Activated CD4-positive, alpha-beta memory T cell treated with anti-CD3 and anti-CD28 coated beads, Interleukin-2, amount 10 ng/mL, durations not matched to agents 7 days and 5 days (primary cell): ENCODE measurements at regions not wholly inside any gene's neighbourhood (a gene's known extent, or its start where the extent isn't known, plus 50 kb on each side); places are given as distances from the start of the nearest gene placed in this dataset.

Source experiments
- CTCF ChIA-PET: fragments of 350-600 bp; sonication (Branson Sonifier 250); formaldehyde crosslinking; loops from one replicate; lab custom pipeline; 2021; ENCODE audit warnings: antibody characterized with exemption, inconsistent platforms; lab: Charles Lee
- POLR2A ChIA-PET: fragments of 350-600 bp; sonication (Branson Sonifier 250); formaldehyde crosslinking; loops from one replicate; lab custom pipeline; 2021; ENCODE audit warnings: antibody characterized with exemption; lab: Charles Lee
- DNase-seq: peaks from one replicate; pipeline ENCODE4 v3.0.0-alpha.2; 2020
- H3K27ac Mint-ChIP-seq: one replicate; pipeline ENCODE4 v1.8.0; 2021; ENCODE audit warnings: mild to moderate bottlenecking, mixed read lengths
- H3K27me3 Mint-ChIP-seq: one replicate; pipeline ENCODE4 v1.8.0; 2021; ENCODE audit warnings: mixed read lengths
- H3K36me3 Mint-ChIP-seq: one replicate; pipeline ENCODE4 v1.8.0; 2021; ENCODE audit warnings: low read depth, mixed read lengths
- H3K4me1 Mint-ChIP-seq: one replicate; pipeline ENCODE4 v1.8.0; 2021; ENCODE audit warnings: mixed read lengths
- H3K4me3 Mint-ChIP-seq: one replicate; pipeline ENCODE4 v1.8.0; 2021; ENCODE audit warnings: mild to moderate bottlenecking, mixed read lengths
- H3K9me3 Mint-ChIP-seq: one replicate; pipeline ENCODE4 v1.8.0; 2021; ENCODE audit warnings: mixed read lengths

- CTCF ChIA-PET = no interaction called here
- Mint-ChIP-seq H3K4me1 (no peaks in the 10 kb centered on the region), H3K27ac (no peak overlapping the region), H3K4me3 (no peak overlapping the region), H3K36me3 (no peaks in the 10 kb centered on the region), H3K27me3 (no peaks in the 10 kb centered on the region), H3K9me3 (no peaks in the 10 kb centered on the region)
- POLR2A ChIA-PET = no interaction called here
- DNase-seq = no peak
Measured at GRCh38 chr15:96264351-96264798, 66.1 kb upstream of the NR2F2 start.

- Mint-ChIP-seq H3K9me3 (no peaks in the 10 kb centered on the region), H3K27ac (no peak overlapping the region), H3K4me3 (no peak overlapping the region), H3K27me3 (no peaks in the 10 kb centered on the region), H3K36me3 (no peaks in the 10 kb centered on the region), H3K4me1 (no peaks in the 10 kb centered on the region)
- CTCF ChIA-PET = no interaction called here
- no peak for DNase-seq
- POLR2A ChIA-PET = no interaction called here
Measured at GRCh38 chr15:96264801-96265515, 65.5 kb upstream of the NR2F2 start.

GRCh38 chr15:96266456-96266855 is 64.0 kb upstream of the NR2F2 start:
- CTCF ChIA-PET = no interaction called here
- DNase-seq = no peak
- POLR2A ChIA-PET = no interaction called here
- H3K36me3 Mint-ChIP-seq = no peaks in the 10 kb centered on the region
- no peaks in the 10 kb centered on the region for H3K4me1 Mint-ChIP-seq
- no peak overlapping the region for H3K27ac Mint-ChIP-seq
- no peak overlapping the region for H3K4me3 Mint-ChIP-seq
- H3K27me3 Mint-ChIP-seq = no peaks in the 10 kb centered on the region
- H3K9me3 Mint-ChIP-seq = peaks cover 1% of the 10 kb centered on the region

GRCh38 chr15:96267463-96267862 is 63.0 kb upstream of the NR2F2 start:
- no peak overlapping the region for H3K27ac Mint-ChIP-seq
- peaks cover 2% of the 10 kb centered on the region for H3K9me3 Mint-ChIP-seq
- no peak for DNase-seq
- no peak overlapping the region for H3K4me3 Mint-ChIP-seq
- ChIA-PET POLR2A (no interaction called here), CTCF (no interaction called here)
- H3K27me3 Mint-ChIP-seq = no peaks in the 10 kb centered on the region
- no peaks in the 10 kb centered on the region for H3K4me1 Mint-ChIP-seq
- no peaks in the 10 kb centered on the region for H3K36me3 Mint-ChIP-seq

- Mint-ChIP-seq H3K4me3 (no peak overlapping the region), H3K27ac (no peak overlapping the region), H3K4me1 (no peaks in the 10 kb centered on the region), H3K27me3 (no peaks in the 10 kb centered on the region), H3K9me3 (peaks cover 2% of the 10 kb centered on the region), H3K36me3 (no peaks in the 10 kb centered on the region)
- CTCF ChIA-PET = no interaction called here
- DNase-seq = no peak
- POLR2A ChIA-PET = no interaction called here
Measured at GRCh38 chr15:96268442-96269204, 61.9 kb upstream of the NR2F2 start.

GRCh38 chr15:96270581-96271172 is 59.8 kb upstream of the NR2F2 start:
- POLR2A ChIA-PET = no interaction called here
- Mint-ChIP-seq H3K27ac (no peak overlapping the region), H3K4me3 (no peak overlapping the region), H3K27me3 (no peaks in the 10 kb centered on the region), H3K4me1 (no peaks in the 10 kb centered on the region), H3K36me3 (no peaks in the 10 kb centered on the region), H3K9me3 (peaks cover 2% of the 10 kb centered on the region)
- no peak for DNase-seq
- CTCF ChIA-PET = no interaction called here

- ChIA-PET CTCF (no interaction called here), POLR2A (no interaction called here)
- H3K4me1 Mint-ChIP-seq = no peaks in the 10 kb centered on the region
- H3K27me3 Mint-ChIP-seq = no peaks in the 10 kb centered on the region
- no peak overlapping the region for H3K4me3 Mint-ChIP-seq
- DNase-seq = no peak
- no peak overlapping the region for H3K27ac Mint-ChIP-seq
- no peaks in the 10 kb centered on the region for H3K36me3 Mint-ChIP-seq
- peaks cover 2% of the 10 kb centered on the region for H3K9me3 Mint-ChIP-seq
Measured at GRCh38 chr15:96272427-96272826, 58.1 kb upstream of the NR2F2 start.

- ChIA-PET CTCF (no interaction called here), POLR2A (no interaction called here)
- no peaks in the 10 kb centered on the region for H3K27me3 Mint-ChIP-seq
- DNase-seq = no peak
- peaks cover 4% of the 10 kb centered on the region for H3K9me3 Mint-ChIP-seq
- H3K27ac Mint-ChIP-seq = no peak overlapping the region
- H3K36me3 Mint-ChIP-seq = no peaks in the 10 kb centered on the region
- no peaks in the 10 kb centered on the region for H3K4me1 Mint-ChIP-seq
- no peak overlapping the region for H3K4me3 Mint-ChIP-seq
Measured at GRCh38 chr15:96273317-96274086, 57.0 kb upstream of the NR2F2 start.

GRCh38 chr15:96274087-96274440 is 56.4 kb upstream of the NR2F2 start:
- CTCF ChIA-PET = no interaction called here
- H3K4me3 Mint-ChIP-seq = no peak overlapping the region
- H3K4me1 Mint-ChIP-seq = no peaks in the 10 kb centered on the region
- POLR2A ChIA-PET = no interaction called here
- H3K36me3 Mint-ChIP-seq = no peaks in the 10 kb centered on the region
- H3K27me3 Mint-ChIP-seq = no peaks in the 10 kb centered on the region
- peaks cover 4% of the 10 kb centered on the region for H3K9me3 Mint-ChIP-seq
- no peak overlapping the region for H3K27ac Mint-ChIP-seq
- no peak for DNase-seq

GRCh38 chr15:96274698-96275097 is 55.8 kb upstream of the NR2F2 start:
- H3K9me3 Mint-ChIP-seq = peaks cover 4% of the 10 kb centered on the region
- H3K4me3 Mint-ChIP-seq = no peak overlapping the region
- CTCF ChIA-PET = no interaction called here
- H3K4me1 Mint-ChIP-seq = no peaks in the 10 kb centered on the region
- DNase-seq = no peak
- POLR2A ChIA-PET = no interaction called here
- H3K27me3 Mint-ChIP-seq = no peaks in the 10 kb centered on the region
- no peak overlapping the region for H3K27ac Mint-ChIP-seq
- H3K36me3 Mint-ChIP-seq = no peaks in the 10 kb centered on the region

- Mint-ChIP-seq H3K27me3 (no peaks in the 10 kb centered on the region), H3K9me3 (peaks cover 2% of the 10 kb centered on the region)
Measured at GRCh38 chr15:96276438-96277210, 53.9 kb upstream of the NR2F2 start.

More at GRCh38 chr15:96276438-96277210, 53.9 kb upstream of the NR2F2 start:
- DNase-seq = no peak
- H3K36me3 Mint-ChIP-seq = no peaks in the 10 kb centered on the region
- H3K4me3 Mint-ChIP-seq = no peak overlapping the region
- POLR2A ChIA-PET = no interaction called here
- H3K4me1 Mint-ChIP-seq = no peaks in the 10 kb centered on the region
- CTCF ChIA-PET = no interaction called here
- no peak overlapping the region for H3K27ac Mint-ChIP-seq
